ENCODE measurements at regions not wholly inside any gene's neighbourhood (a gene's known extent, or its start where the extent isn't known, plus 50 kb on each side); places are given as distances from the start of the nearest gene placed in this dataset.

DNA sequence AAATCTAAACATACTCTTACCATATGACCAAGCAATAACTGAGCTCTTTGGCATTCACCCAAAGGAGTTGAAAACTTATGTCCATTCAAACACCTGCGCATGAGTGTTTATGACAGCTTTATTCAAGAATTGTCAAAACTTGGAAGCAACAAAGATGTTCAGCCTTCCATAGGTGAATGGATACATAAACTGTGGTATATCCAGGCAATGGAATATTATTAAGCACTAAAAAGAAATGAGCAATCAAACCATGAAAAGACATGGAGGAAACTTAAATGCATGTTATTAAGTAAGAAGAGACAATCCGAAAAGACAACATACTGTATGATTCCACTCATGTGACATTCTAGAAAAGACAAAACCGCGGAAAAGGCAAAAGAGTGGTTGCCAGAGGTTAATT is 312.0 kb upstream of the TMC3 start:
- Histone ChIP-seq H3K4me1 (no peaks in the 10 kb centered on the region), H3K36me3 (no peaks in the 10 kb centered on the region), H3K4me3 (no peak overlapping the region), H3K27me3 (no peaks in the 10 kb centered on the region), H3K27ac (no peak overlapping the region), H3K9me3 (peaks cover 0 to 24% (median 4%) of the 10 kb centered on the region in 12 donors)
- ATAC-seq (no peak), DNase-seq (no peak)
- TF ChIP-seq, protein P1, sequence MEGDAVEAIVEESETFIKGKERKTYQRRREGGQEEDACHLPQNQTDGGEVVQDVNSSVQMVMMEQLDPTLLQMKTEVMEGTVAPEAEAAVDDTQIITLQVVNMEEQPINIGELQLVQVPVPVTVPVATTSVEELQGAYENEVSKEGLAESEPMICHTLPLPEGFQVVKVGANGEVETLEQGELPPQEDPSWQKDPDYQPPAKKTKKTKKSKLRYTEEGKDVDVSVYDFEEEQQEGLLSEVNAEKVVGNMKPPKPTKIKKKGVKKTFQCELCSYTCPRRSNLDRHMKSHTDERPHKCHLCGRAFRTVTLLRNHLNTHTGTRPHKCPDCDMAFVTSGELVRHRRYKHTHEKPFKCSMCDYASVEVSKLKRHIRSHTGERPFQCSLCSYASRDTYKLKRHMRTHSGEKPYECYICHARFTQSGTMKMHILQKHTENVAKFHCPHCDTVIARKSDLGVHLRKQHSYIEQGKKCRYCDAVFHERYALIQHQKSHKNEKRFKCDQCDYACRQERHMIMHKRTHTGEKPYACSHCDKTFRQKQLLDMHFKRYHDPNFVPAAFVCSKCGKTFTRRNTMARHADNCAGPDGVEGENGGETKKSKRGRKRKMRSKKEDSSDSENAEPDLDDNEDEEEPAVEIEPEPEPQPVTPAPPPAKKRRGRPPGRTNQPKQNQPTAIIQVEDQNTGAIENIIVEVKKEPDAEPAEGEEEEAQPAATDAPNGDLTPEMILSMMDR (IDR thresholded peaks at IDR 0.05), result no peak
- no peak for TF ChIP-seq POLR2A (IDR thresholded peaks at IDR 0.05)
- 59 to 84% (median 78%) methylated on average over 4 of the region's 4 CpGs for WGBS, 4 donors
- intact Hi-C loops (cut with DNase I), result no loop called here

DNA sequence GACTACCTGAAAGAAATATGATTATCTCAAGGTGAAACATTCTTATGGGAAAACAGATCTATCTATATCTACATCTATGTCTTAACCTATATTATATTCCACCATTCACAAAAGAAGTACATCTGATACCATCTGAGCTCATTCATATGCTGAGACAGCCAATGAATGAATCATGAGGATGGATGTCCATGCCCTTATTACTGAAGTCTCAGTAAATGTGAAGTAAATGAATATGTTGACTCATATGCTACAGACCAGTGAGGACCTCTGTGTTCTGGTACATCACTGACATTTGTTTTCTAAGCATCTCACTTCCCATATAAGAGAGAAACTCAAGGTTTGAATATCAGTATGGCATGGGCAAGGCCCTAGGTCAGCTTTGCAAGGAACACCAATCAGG is 311.2 kb upstream of the TMC3 start:
- no peak for ATAC-seq
- H3K27ac ChIP-seq, result no peak overlapping the region
- no peaks in the 10 kb centered on the region for H3K36me3 ChIP-seq
- no peaks in the 10 kb centered on the region for H3K27me3 ChIP-seq
- no peaks in the 10 kb centered on the region for H3K4me1 ChIP-seq
- DNase-seq, result no peak
- H3K4me3 ChIP-seq, result no peak overlapping the region
- TF ChIP-seq, protein P1 (IDR thresholded peaks at IDR 0.05), result no peak
- no peak for TF ChIP-seq POLR2A (IDR thresholded peaks at IDR 0.05)
- H3K9me3 ChIP-seq, result peaks cover 0 to 31% (median 4%) of the 10 kb centered on the region in 12 donors
- intact Hi-C loops (cut with DNase I), result no loop called here

DNA sequence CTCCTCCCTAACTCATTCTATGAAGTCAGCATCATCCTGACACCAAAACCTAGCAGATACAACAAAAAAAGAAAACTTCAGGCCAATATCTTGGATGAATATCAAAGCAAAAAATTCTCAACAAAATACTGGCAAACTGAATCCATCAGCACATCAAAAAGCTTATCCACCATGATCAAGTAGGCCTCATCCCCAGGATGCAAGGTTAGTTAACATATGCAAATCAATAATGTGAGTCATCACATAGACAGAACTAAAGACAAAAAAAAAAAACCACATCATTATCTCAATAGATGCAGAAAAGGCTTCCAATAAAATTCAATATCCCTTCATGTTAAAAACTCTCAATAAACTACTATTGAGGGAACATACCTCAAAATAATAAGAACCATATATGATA is 306.8 kb upstream of the TMC3 start:
- Histone ChIP-seq H3K4me1 (no peaks in the 10 kb centered on the region), H3K27me3 (no peaks in the 10 kb centered on the region), H3K27ac (no peak overlapping the region), H3K9me3 (peaks cover 0 to 46% (median 3%) of the 10 kb centered on the region in 12 donors), H3K4me3 (no peak overlapping the region), H3K36me3 (no peaks in the 10 kb centered on the region)
- ATAC-seq (no peak), DNase-seq (no peak)
- TF ChIP-seq POLR2A (IDR thresholded peaks at IDR 0.05), result no peak
- TF ChIP-seq, protein P1 (IDR thresholded peaks at IDR 0.05), result no peak
- intact Hi-C loops (cut with DNase I), result no loop called here

DNA sequence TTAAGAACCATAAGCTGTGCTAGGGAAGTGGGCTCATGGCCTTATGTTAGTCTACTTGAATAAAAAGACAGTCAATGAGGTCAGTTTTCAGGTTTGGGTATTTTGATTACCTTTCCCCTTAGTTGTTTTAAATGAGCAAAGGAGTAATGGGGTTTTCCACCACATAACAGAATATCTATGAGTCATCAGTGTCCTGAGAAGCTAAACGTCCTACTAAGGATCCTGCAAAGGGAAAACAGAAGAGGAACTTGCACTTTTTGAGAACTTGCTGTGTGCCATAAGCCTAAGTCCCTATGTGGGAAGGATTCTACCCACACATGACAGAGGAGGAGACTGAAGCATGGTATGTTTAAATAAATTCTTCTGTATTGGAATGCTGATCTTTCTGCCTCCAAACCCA is 292.8 kb upstream of the TMC3 start:
- intact Hi-C loops (cut with DNase I), result no loop called here
- Histone ChIP-seq H3K9me3 (no peaks in the 10 kb centered on the region), H3K4me1 (no peaks in the 10 kb centered on the region), H3K27me3 (no peaks in the 10 kb centered on the region), H3K4me3 (no peak overlapping the region), H3K27ac (no peak overlapping the region), H3K36me3 (no peaks in the 10 kb centered on the region)
- 20 to 45% (median 23%) methylated on average over 1 of the region's 1 CpG for WGBS, 4 donors
- TF ChIP-seq, protein P1 (IDR thresholded peaks at IDR 0.05), result no peak
- no peak for TF ChIP-seq POLR2A (IDR thresholded peaks at IDR 0.05)
- ATAC-seq, result no peak
- no peak for DNase-seq
